Common myeloid progenitor, CD34-positive (primary cell): ENCODE measurements at regions not wholly inside any gene's neighbourhood (a gene's known extent, or its start where the extent isn't known, plus 50 kb on each side); places are given as distances from the start of the nearest gene placed in this dataset.

Experiments used
- CTCF ChIA-PET: fragments of 350-600 bp; sonication (Branson Sonifier 250); formaldehyde crosslinking; loops from one replicate; lab custom pipeline; 2021; ENCODE audit warnings: antibody characterized with exemption; lab: Charles Lee
- POLR2A ChIA-PET: fragments of 350-600 bp; sonication (Branson Sonifier 250); formaldehyde crosslinking; loops from one replicate; lab custom pipeline; 2021; ENCODE audit warnings: antibody characterized with exemption; lab: Charles Lee
- DNase-seq, 3 donors: peaks; one replicate each; pipeline versions ENCODE4 v3.0.0 to v3.0.0-alpha.2; 2013
- H3K27ac ChIP-seq, 2 experiments: 1 replicate in 1 of 2; 2 replicates in 1 of 2; pipeline ENCODE4 v1.7.0; 2013; ENCODE audit warnings: inconsistent platforms in 2 of 2, low read length in 2 of 2, mild to moderate bottlenecking in 2 of 2, low read depth in 1 of 2, moderate library complexity in 1 of 2; ENCODE audit not compliant: severe bottlenecking in 2 of 2, insufficient read depth in 1 of 2, poor library complexity in 1 of 2
- H3K27me3 ChIP-seq, 5 experiments: replicated peaks in 2 of 5; 1 replicate in 3 of 5; 2 replicates in 2 of 5; pipeline versions ENCODE4 v1.6.1 to v1.7.0; 2013; ENCODE audit warnings: low read length in 4 of 5, mild to moderate bottlenecking in 2 of 5, moderate library complexity in 2 of 5, inconsistent platforms in 1 of 5; ENCODE audit not compliant: insufficient read depth in 5 of 5, control insufficient read depth in 4 of 5
- H3K36me3 ChIP-seq, 4 experiments: 1 replicate in 2 of 4; 2 replicates in 2 of 4; pipeline versions ENCODE4 v1.6.1 to v1.7.0; 2013; ENCODE audit warnings: low read length in 3 of 4, control low read depth in 1 of 4, mild to moderate bottlenecking in 1 of 4; ENCODE audit not compliant: control insufficient read depth in 4 of 4, insufficient read depth in 4 of 4
- H3K4me1 ChIP-seq, 4 experiments: 1 replicate in 3 of 4; 2 replicates in 1 of 4; pipeline versions ENCODE4 v1.6.1 to v1.7.1; 2013; ENCODE audit warnings: low read length in 3 of 4, mild to moderate bottlenecking in 3 of 4, control low read depth in 1 of 4, inconsistent platforms in 1 of 4, moderate library complexity in 1 of 4; ENCODE audit not compliant: control insufficient read depth in 4 of 4, insufficient read depth in 4 of 4; ENCODE audit errors: control extremely low read depth in 1 of 4
- H3K4me3 ChIP-seq, 7 experiments: 1 replicate in 4 of 7; 2 replicates in 3 of 7; pipeline versions ENCODE4 v1.5.1 to v1.7.0; 2013; ENCODE audit warnings: mild to moderate bottlenecking in 7 of 7, low read length in 6 of 7, moderate library complexity in 6 of 7, inconsistent platforms in 2 of 7, low read depth in 2 of 7, control low read depth in 1 of 7; ENCODE audit not compliant: insufficient read depth in 4 of 7, control insufficient read depth in 1 of 7; ENCODE audit errors: extremely low read depth in 1 of 7
- H3K9me3 ChIP-seq, 5 experiments: 1 replicate in 4 of 5; 2 replicates in 1 of 5; pipeline versions ENCODE4 v1.6.1 to v1.7.1; 2013; ENCODE audit warnings: low read length in 4 of 5, mild to moderate bottlenecking in 2 of 5, inconsistent platforms in 1 of 5, low read depth in 1 of 5, moderate library complexity in 1 of 5; ENCODE audit not compliant: control insufficient read depth in 4 of 5, insufficient read depth in 2 of 5; ENCODE audit errors: control extremely low read depth in 1 of 5
- WGBS: methylation state at CpG from one replicate; pipeline ENCODE4 v1.1.5; 2013; ENCODE audit not compliant: insufficient coverage; 5-methylcytosine and 5-hydroxymethylcytosine counted together

DNA sequence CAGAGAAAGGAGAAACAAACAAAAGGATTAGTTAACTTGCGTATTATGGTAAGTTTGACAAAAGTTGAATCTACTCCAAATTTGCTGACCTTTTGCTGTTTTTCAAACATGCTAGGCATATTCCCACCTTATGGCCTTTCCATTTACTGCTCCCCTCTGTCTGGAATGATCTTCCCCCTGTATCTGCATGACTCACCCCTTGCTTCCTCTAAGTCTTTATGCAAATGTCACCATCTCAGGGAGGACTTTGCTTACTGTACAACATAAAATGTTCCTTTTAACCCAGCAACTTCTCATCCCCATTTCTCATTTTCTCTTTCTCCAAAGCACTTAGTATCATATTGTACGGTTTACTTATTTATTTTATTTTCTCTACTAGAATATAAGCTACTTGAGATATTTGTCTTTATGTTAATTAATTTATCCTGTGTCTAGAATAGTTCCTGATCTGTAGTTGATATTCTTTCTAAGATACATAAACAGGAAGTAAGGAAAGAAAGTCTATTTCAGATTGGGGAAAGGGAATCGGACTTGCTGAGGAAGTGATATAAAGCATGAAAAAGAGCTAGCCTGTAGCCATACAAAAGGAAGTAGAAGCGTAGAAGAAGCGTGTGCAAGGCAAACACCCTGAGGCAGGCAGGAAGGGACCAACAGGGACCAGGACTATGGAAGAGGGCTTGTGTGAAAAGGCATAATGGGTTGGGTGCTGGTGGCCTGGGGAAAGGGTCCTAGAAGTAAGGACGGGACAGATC is 144.9 kb upstream of the ERBB4 start:
- ChIA-PET CTCF (interaction anchor here (1.9 kb wide), 1 partner anchor 470 kb away, joined by 6 read pairs; no protein-coding TSS in a partner anchor), POLR2A (no interaction called here)
- 69% methylated on average over 5 of the region's 6 CpGs for WGBS
- Histone ChIP-seq H3K27ac (no peak overlapping the region), H3K27me3 (no peaks in the 10 kb centered on the region), H3K9me3 (no peaks in the 10 kb centered on the region), H3K36me3 (no peaks in the 10 kb centered on the region), H3K4me3 (no peak overlapping the region), H3K4me1 (peaks cover 0 to 8% (median 2%) of the 10 kb centered on the region in 4 experiments)
- DNase-seq = peak in 2 of 3 donors; percentile 13 to 30

DNA sequence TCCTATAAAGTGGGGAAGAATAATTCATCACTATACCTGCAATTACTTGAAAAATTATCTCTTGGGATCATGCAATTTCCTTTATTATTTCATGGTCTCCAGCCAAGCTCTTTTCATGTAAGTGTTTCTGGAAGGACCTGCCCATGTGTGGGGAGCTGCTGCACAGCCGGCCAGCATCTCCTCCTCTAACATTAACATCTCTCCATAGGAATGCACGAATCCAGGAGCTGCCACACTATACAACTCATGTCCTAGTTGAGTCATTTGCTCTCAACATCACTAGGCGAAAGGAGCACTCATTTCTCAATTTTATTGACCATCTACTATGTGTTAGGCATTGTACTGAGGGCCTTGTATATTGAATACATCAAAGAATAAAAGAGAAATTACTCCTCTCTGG is 144.3 kb upstream of the ERBB4 start:
- CTCF ChIA-PET = no interaction called here
- Histone ChIP-seq H3K9me3 (no peaks in the 10 kb centered on the region), H3K36me3 (no peaks in the 10 kb centered on the region), H3K4me3 (no peak overlapping the region), H3K27ac (no peak overlapping the region), H3K27me3 (no peaks in the 10 kb centered on the region), H3K4me1 (peaks cover 0 to 8% (median 2%) of the 10 kb centered on the region in 4 experiments)
- 100% methylated on average over 1 of the region's 3 CpGs for WGBS
- no peak for DNase-seq
- POLR2A ChIA-PET = no interaction called here

GRCh38 chr2:212677466-212677865 is 138.9 kb upstream of the ERBB4 start:
- no peaks in the 10 kb centered on the region for H3K36me3 ChIP-seq
- H3K27ac ChIP-seq = no peak overlapping the region
- no peaks in the 10 kb centered on the region for H3K4me1 ChIP-seq
- no peak for DNase-seq
- peaks cover 0 to 1% (median 0%) of the 10 kb centered on the region in 5 experiments for H3K27me3 ChIP-seq
- ChIA-PET POLR2A (no interaction called here), CTCF (interaction anchor here (1.0 kb wide), 1 partner anchor 9 kb away, joined by 3 read pairs; no protein-coding TSS in a partner anchor)
- 0% methylated on average over 1 of the region's 1 CpG for WGBS
- H3K9me3 ChIP-seq = no peaks in the 10 kb centered on the region
- H3K4me3 ChIP-seq = no peak overlapping the region

- POLR2A ChIA-PET = no interaction called here
- no peak for DNase-seq
- no peak overlapping the region for H3K4me3 ChIP-seq
- WGBS = 100% methylated on average over 1 of the region's 2 CpGs
- peaks cover 0 to 3% (median 0%) of the 10 kb centered on the region in 5 experiments for H3K9me3 ChIP-seq
- H3K4me1 ChIP-seq = no peaks in the 10 kb centered on the region
- H3K27me3 ChIP-seq = peaks cover 0 to 2% (median 0%) of the 10 kb centered on the region in 5 experiments
- no peaks in the 10 kb centered on the region for H3K36me3 ChIP-seq
- CTCF ChIA-PET = no interaction called here
- no peak overlapping the region for H3K27ac ChIP-seq
Observed at GRCh38 chr2:212672186-212672585, 133.6 kb upstream of the ERBB4 start.

- ChIA-PET POLR2A (no interaction called here), CTCF (no interaction called here)
- peaks cover 0 to 2% (median 0%) of the 10 kb centered on the region in 5 experiments for H3K27me3 ChIP-seq
Observed at GRCh38 chr2:212669761-212670160, 131.2 kb upstream of the ERBB4 start.

GRCh38 chr2:212667751-212668316 is 129.2 kb upstream of the ERBB4 start:
- peak in 2 of 3 donors; percentile 3 to 8 for DNase-seq
- no peaks in the 10 kb centered on the region for H3K36me3 ChIP-seq
- no peak overlapping the region for H3K27ac ChIP-seq
- CTCF ChIA-PET = interaction anchor here (0.7 kb wide), 1 partner anchor 60 kb away, joined by 4 read pairs; no protein-coding TSS in a partner anchor
- H3K4me3 ChIP-seq = no peak overlapping the region
- H3K4me1 ChIP-seq = no peaks in the 10 kb centered on the region
- POLR2A ChIA-PET = no interaction called here
- peaks cover 0 to 3% (median 0%) of the 10 kb centered on the region in 5 experiments for H3K9me3 ChIP-seq
- peaks cover 0 to 2% (median 0%) of the 10 kb centered on the region in 5 experiments for H3K27me3 ChIP-seq

More at GRCh38 chr2:212669761-212670160, 131.2 kb upstream of the ERBB4 start:
- H3K4me3 ChIP-seq = no peak overlapping the region
- DNase-seq = no peak
- H3K36me3 ChIP-seq = no peaks in the 10 kb centered on the region
- H3K9me3 ChIP-seq = peaks cover 0 to 3% (median 0%) of the 10 kb centered on the region in 5 experiments
- H3K4me1 ChIP-seq = no peaks in the 10 kb centered on the region
- 100% methylated on average over 1 of the region's 2 CpGs for WGBS
- no peak overlapping the region for H3K27ac ChIP-seq

GRCh38 chr2:212665948-212666347 is 127.3 kb upstream of the ERBB4 start:
- CTCF ChIA-PET = no interaction called here
- Histone ChIP-seq H3K4me3 (no peak overlapping the region), H3K4me1 (no peaks in the 10 kb centered on the region), H3K9me3 (peaks cover 0 to 3% (median 0%) of the 10 kb centered on the region in 5 experiments), H3K36me3 (no peaks in the 10 kb centered on the region), H3K27me3 (peaks cover 0 to 2% (median 0%) of the 10 kb centered on the region in 5 experiments), H3K27ac (no peak overlapping the region)
- no peak for DNase-seq
- WGBS = no CpG with 5 or more reads among the region's 1 CpG
- POLR2A ChIA-PET = no interaction called here
